OCI-LY3 (cell line): ENCODE measurements at regions not wholly inside any gene's neighbourhood (a gene's known extent, or its start where the extent isn't known, plus 50 kb on each side); places are given as distances from the start of the nearest gene placed in this dataset.
"Not testable (repeated sequence)": the region's sequence is repeated elsewhere in the genome, so short reads cannot be mapped to it uniquely, and the experiment has no call there.

Experiments used
- CTCF ChIP-seq: fragments of 200-600, 300-600 bp; sonication (generic); IDR thresholded peaks from 2 replicates; pipeline ENCODE4 v1.5.1; 2014; ENCODE audit warnings: antibody characterized with exemption, low read length, low read depth
- EZH2phosphoT487 ChIP-seq: fragments of 200-600 bp; shearing (Covaris generic); IDR thresholded peaks from 2 replicates; pipeline ENCODE4 v1.6.1; 2018; ENCODE audit warnings: antibody characterized with exemption, mixed run types, low read depth

- not testable (repeated sequence) for TF ChIP-seq EZH2phosphoT487, CTCF
Observed at GRCh38 chr3:177891569-177891968, 644.7 kb upstream of the KCNMB2 start.
